ENCODE measurements at regions not wholly inside any gene's neighbourhood (a gene's known extent, or its start where the extent isn't known, plus 50 kb on each side); places are given as distances from the start of the nearest gene placed in this dataset.

GRCh38 chr14:44009642-44010041 lies 497.4 kb downstream of the FSCB start:
- DNase-seq, result no peak
- Histone ChIP-seq H3K4me3 (no peak overlapping the region), H3K27ac (no peak overlapping the region), H3K9me3 (peaks cover 0 to 20% (median 15%) of the 10 kb centered on the region in 8 donors), H3K36me3 (no peaks in the 10 kb centered on the region), H3K4me1 (no peaks in the 10 kb centered on the region), H3K27me3 (replicated peaks in 1 of 7) (no peaks in the 10 kb centered on the region)
- TF ChIP-seq CTCF (IDR thresholded peaks at IDR 0.05 in 8 of 11, conservative IDR thresholded peaks at IDR 0.05 in 3 of 11), result no peak
- TF ChIP-seq POLR2AphosphoS5 (IDR thresholded peaks at IDR 0.05), result no peak
- no peak for TF ChIP-seq POLR2A (IDR thresholded peaks at IDR 0.05)
- intact Hi-C loops (cut with DNase I; ENCODE audit: low total_unique reads), result no loop called here
- 42 to 79% (median 73%) methylated on average over 1 of the region's 1 CpG for WGBS, 5 donors

- intact Hi-C loops (cut with DNase I; ENCODE audit: low total_unique reads), result no loop called here
- no peak overlapping the region for H3K27ac ChIP-seq
- no peak overlapping the region for H3K4me3 ChIP-seq
- H3K4me1 ChIP-seq, result no peaks in the 10 kb centered on the region
- H3K36me3 ChIP-seq, result no peaks in the 10 kb centered on the region
- TF ChIP-seq CTCF (IDR thresholded peaks at IDR 0.05 in 8 of 11, conservative IDR thresholded peaks at IDR 0.05 in 3 of 11) (no peak), POLR2A (IDR thresholded peaks at IDR 0.05) (no peak), POLR2AphosphoS5 (IDR thresholded peaks at IDR 0.05) (no peak)
- no peak for DNase-seq
- H3K9me3 ChIP-seq, result no peaks in the 10 kb centered on the region
- H3K27me3 ChIP-seq (replicated peaks in 1 of 7), result no peaks in the 10 kb centered on the region
Observed at GRCh38 chr14:43988989-43989388, 518.1 kb downstream of the FSCB start.

DNA sequence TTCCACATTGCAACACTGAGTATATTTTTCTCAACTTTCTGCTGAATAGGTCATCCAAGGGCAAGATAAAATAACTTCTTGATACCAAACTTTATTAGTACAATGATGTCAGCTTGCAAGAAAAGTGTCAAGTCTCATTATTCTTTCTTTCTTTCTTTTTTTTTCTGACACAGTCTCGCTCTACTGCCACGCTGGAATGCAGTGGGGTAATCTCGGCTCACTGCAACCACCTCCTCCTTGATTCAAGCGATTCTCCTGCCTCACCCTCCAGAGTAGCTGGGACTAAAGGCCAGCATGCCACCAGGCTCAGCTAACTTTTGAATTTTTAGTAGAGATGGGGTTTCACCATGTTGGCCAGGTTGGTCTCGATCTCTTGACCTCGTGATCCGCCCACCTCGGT lies 523.4 kb downstream of the FSCB start:
- Histone ChIP-seq H3K4me3 (no peak overlapping the region), H3K27ac (no peak overlapping the region), H3K36me3 (no peaks in the 10 kb centered on the region), H3K9me3 (peaks cover 0 to 15% (median 9%) of the 10 kb centered on the region in 8 donors), H3K4me1 (no peaks in the 10 kb centered on the region), H3K27me3 (replicated peaks in 1 of 7) (no peaks in the 10 kb centered on the region)
- TF ChIP-seq POLR2AphosphoS5 (IDR thresholded peaks at IDR 0.05) (no peak), POLR2A (IDR thresholded peaks at IDR 0.05) (no peak), CTCF (IDR thresholded peaks at IDR 0.05 in 8 of 11, conservative IDR thresholded peaks at IDR 0.05 in 3 of 11) (no peak)
- DNase-seq, result no peak
- intact Hi-C loops (cut with DNase I; ENCODE audit: low total_unique reads), result no loop called here
- WGBS, 5 donors, result 84 to 89% (median 85%) methylated on average over 8 of the region's 8 CpGs

GRCh38 chr14:43981135-43981768 lies 525.8 kb downstream of the FSCB start:
- WGBS, 5 donors, result 78 to 89% (median 85%) methylated on average over 3 of the region's 3 CpGs
- Histone ChIP-seq H3K36me3 (no peaks in the 10 kb centered on the region), H3K4me1 (no peaks in the 10 kb centered on the region), H3K27me3 (replicated peaks in 1 of 7) (no peaks in the 10 kb centered on the region), H3K4me3 (no peak overlapping the region), H3K27ac (no peak overlapping the region), H3K9me3 (peaks cover 0 to 15% (median 9%) of the 10 kb centered on the region in 8 donors)
- intact Hi-C loops (cut with DNase I; ENCODE audit: low total_unique reads), result no loop called here
- DNase-seq, result no peak
- TF ChIP-seq POLR2A (IDR thresholded peaks at IDR 0.05) (no peak), POLR2AphosphoS5 (IDR thresholded peaks at IDR 0.05) (no peak), CTCF (IDR thresholded peaks at IDR 0.05 in 8 of 11, conservative IDR thresholded peaks at IDR 0.05 in 3 of 11) (no peak)

Data from spleen (tissue), 11 donors.